ENCODE measurements at regions not wholly inside any gene's neighbourhood (a gene's known extent, or its start where the extent isn't known, plus 50 kb on each side); places are given as distances from the start of the nearest gene placed in this dataset.

DNA sequence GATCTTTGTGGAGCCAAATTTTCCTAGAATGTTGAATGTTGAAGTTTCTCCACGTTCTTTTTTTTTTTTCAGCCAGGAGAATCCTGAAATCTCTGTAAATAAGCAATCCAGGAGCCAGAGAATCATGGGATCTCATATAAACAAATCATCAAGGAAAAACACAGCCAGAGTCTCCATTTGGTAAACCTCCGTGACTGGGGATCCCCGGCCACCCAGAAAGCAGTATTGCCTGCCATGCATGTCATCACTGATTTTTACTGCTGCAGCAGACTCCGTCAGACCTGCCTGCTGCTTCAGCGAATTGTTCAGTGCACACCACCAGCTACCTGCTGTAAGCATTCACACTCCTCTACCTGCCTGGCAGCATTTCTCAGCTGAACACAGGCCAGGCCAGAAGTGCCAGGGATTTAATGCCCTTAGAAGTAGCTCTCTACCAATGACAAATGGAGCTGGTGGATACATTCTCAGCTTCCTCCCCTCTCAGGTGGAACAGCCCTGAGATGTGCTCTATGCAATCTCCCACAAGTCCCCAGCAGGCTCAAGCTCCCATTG is 158.6 kb downstream of the CYLD start:
- Histone ChIP-seq H3K9me3 (ENCODE audit: control insufficient read depth, insufficient read depth, low read length) (peaks cover 3% of the 10 kb centered on the region), H3K4me1 (ENCODE audit: control insufficient read depth, insufficient read depth, low read length) (no peaks in the 10 kb centered on the region), H3K36me3 (ENCODE audit: control insufficient read depth, insufficient read depth, low read length) (no peaks in the 10 kb centered on the region), H3K4me3 (ENCODE audit: low read depth, low read length) (no peak overlapping the region), H3K27me3 (ENCODE audit: control insufficient read depth, insufficient read depth, low read length) (no peaks in the 10 kb centered on the region), H3K27ac (ENCODE audit: low read depth, low read length) (no peak overlapping the region)
- 50% methylated on average over 5 of the region's 5 CpGs for WGBS (ENCODE audit: insufficient coverage)
- DNase-seq (ENCODE audit: low read depth in 4 of 6, low spot score in 6 of 6) = peak in 1 of 6 donors; percentile 37

DNA sequence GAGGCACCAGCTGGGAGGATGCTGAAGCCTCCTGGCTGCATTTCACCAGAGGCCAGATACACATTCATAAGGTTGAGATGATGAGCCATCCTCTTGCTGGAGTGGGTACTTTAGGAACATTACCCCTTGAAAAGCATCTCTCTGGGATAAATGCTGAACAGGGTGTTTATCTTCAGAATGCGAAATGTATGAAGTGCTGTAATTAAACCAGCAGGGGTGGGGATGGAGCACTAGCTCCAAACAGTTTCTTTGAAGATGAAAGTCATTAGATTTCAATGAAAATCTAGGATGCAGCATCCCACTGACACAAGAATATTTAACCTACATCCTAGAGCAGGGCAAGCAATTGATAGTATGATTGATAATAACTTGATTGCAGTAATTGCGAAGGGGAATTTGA is 158.1 kb downstream of the CYLD start:
- Histone ChIP-seq H3K27me3 (ENCODE audit: control insufficient read depth, insufficient read depth, low read length) (no peaks in the 10 kb centered on the region), H3K36me3 (ENCODE audit: control insufficient read depth, insufficient read depth, low read length) (no peaks in the 10 kb centered on the region), H3K4me1 (ENCODE audit: control insufficient read depth, insufficient read depth, low read length) (no peaks in the 10 kb centered on the region), H3K27ac (ENCODE audit: low read depth, low read length) (no peak overlapping the region), H3K9me3 (ENCODE audit: control insufficient read depth, insufficient read depth, low read length) (peaks cover 3% of the 10 kb centered on the region), H3K4me3 (ENCODE audit: low read depth, low read length) (no peak overlapping the region)
- peak in 1 of 6 donors; percentile 77 for DNase-seq (ENCODE audit: low read depth in 4 of 6, low spot score in 6 of 6)
- 40% methylated on average over 1 of the region's 2 CpGs for WGBS (ENCODE audit: insufficient coverage)

DNA sequence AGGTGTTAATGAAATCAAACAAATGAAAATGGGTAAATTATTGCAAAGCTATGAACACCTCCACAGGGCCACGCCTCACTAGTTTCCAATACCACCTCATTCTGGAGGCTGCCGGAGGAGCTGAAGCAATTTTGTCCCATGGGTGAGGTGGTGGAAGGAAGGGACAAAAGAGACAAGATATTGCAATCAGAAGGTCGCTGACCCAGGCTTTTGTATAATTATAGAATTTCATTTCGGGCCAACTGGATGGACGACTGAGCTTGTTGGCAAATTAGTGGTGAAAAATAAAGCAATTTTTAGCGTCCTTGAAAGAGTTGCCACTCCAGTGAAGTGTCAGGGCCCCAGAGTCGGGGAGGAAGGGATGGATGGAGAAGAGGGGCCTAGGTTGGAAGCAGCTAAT is 147.9 kb downstream of the CYLD start:
- Histone ChIP-seq H3K27me3 (ENCODE audit: control insufficient read depth, insufficient read depth, low read length) (no peaks in the 10 kb centered on the region), H3K27ac (ENCODE audit: low read depth, low read length) (no peak overlapping the region), H3K36me3 (ENCODE audit: control insufficient read depth, insufficient read depth, low read length) (no peaks in the 10 kb centered on the region), H3K4me3 (ENCODE audit: low read depth, low read length) (no peak overlapping the region), H3K9me3 (ENCODE audit: control insufficient read depth, insufficient read depth, low read length) (no peaks in the 10 kb centered on the region), H3K4me1 (ENCODE audit: control insufficient read depth, insufficient read depth, low read length) (no peaks in the 10 kb centered on the region)
- WGBS (ENCODE audit: insufficient coverage) = 83% methylated on average over 5 of the region's 7 CpGs
- DNase-seq (ENCODE audit: low read depth in 4 of 6, low spot score in 6 of 6) = no peak

DNA sequence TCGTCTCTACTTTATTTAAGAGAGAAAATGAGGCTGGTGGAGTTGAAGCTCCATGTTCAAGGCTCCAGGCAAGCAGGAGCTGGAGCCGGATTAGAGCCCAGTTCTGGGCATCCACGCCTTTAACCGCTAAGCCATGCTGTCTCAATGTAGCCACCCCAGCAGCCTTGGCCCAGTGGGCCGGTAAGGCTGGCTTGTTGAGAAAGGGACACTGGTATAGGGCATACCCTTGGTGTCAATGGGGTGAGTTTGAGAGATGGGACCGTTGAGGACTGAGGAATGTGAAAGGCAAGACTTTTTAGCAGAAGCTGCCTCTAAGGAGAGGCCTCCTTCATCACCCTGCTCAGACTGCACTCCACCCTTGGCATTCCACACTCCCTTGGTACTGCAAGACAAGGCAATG is 147.4 kb downstream of the CYLD start:
- Histone ChIP-seq H3K4me3 (ENCODE audit: low read depth, low read length) (no peak overlapping the region), H3K9me3 (ENCODE audit: control insufficient read depth, insufficient read depth, low read length) (no peaks in the 10 kb centered on the region), H3K27ac (ENCODE audit: low read depth, low read length) (no peak overlapping the region), H3K4me1 (ENCODE audit: control insufficient read depth, insufficient read depth, low read length) (no peaks in the 10 kb centered on the region), H3K27me3 (ENCODE audit: control insufficient read depth, insufficient read depth, low read length) (no peaks in the 10 kb centered on the region), H3K36me3 (ENCODE audit: control insufficient read depth, insufficient read depth, low read length) (no peaks in the 10 kb centered on the region)
- DNase-seq (ENCODE audit: low read depth in 4 of 6, low spot score in 6 of 6) = no peak
- 89% methylated on average over 5 of the region's 6 CpGs for WGBS (ENCODE audit: insufficient coverage)

DNA sequence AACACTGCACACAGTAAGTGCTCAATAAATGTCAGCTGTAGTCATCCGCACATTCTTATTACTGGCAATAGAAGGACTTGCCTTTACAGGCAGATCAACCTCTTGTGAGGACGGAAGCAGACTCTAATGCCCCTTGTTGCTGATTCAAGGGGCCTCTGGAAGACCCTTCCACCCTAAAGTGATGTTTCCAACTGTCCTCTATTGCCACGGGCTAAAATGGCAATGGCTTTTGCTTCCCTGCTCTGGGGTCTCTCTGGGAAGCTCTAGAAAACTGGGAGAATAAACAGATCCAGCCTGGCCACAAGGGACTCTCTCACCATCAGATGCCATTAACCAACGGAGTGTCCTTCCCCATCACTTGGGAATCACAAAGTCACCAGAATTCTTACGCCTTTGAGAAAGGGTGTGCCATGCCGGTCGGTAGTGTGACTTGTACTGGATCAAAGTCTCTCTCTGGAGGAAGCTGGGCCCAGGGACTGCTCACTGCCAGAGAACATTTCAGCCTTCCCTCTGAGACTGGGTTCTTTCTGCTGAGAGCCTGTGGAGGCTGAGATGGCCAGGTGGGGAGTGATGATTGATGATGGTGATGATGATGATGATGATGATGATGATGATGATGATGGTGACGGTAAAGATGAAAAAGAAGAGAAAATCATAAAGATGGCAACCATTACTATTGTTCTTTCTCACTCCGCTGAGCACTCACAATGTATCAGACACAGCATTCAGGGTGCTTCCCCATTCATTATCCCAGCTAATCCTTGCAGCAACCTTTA is 146.8 kb downstream of the CYLD start:
- Histone ChIP-seq H3K27me3 (ENCODE audit: control insufficient read depth, insufficient read depth, low read length) (no peaks in the 10 kb centered on the region), H3K4me3 (ENCODE audit: low read depth, low read length) (no peak overlapping the region), H3K27ac (ENCODE audit: low read depth, low read length) (no peak overlapping the region), H3K4me1 (ENCODE audit: control insufficient read depth, insufficient read depth, low read length) (no peaks in the 10 kb centered on the region), H3K9me3 (ENCODE audit: control insufficient read depth, insufficient read depth, low read length) (no peaks in the 10 kb centered on the region), H3K36me3 (ENCODE audit: control insufficient read depth, insufficient read depth, low read length) (no peaks in the 10 kb centered on the region)
- 97% methylated on average over 6 of the region's 9 CpGs for WGBS (ENCODE audit: insufficient coverage)
- DNase-seq (ENCODE audit: low read depth in 4 of 6, low spot score in 6 of 6) = no peak

DNA sequence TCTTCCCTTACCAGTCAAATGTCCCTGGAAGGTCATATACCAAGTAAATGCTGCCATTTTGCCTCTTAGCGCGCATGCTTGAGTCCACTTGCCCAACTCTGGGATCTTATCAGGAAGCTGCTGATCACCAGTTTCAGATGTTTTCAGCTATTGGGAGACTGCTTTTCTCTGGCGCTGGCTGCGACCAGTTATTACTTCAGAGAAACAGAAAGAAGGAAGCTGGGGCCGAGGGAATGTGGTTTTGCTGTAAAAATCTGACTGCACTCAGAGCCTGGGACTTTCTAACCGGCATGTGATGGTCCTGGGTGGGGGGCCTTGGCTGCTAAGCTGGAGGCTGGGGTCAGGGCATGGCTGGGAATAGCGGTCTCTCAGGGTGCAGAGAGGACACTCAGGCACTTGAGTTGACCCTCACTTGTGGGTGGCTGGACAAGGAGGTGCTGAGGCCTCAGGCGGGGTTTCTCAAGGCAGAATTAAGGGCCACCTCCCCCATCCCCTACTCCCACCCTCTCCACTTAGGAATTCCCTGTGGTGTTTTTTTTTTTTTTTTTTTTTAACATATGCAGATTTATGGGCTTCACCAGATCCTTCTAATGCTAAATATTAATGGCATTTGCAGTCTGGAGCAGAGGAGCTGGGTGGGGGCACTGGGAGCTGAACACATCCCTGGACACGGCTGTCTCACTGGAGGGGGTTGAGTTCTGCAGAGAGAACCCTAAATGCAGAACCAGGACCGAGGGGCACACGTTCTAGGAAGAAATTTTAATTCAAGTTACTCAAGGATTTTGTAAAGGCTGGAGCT is 145.8 kb downstream of the CYLD start:
- Histone ChIP-seq H3K4me3 (ENCODE audit: low read depth, low read length) (no peak overlapping the region), H3K36me3 (ENCODE audit: control insufficient read depth, insufficient read depth, low read length) (no peaks in the 10 kb centered on the region), H3K27me3 (ENCODE audit: control insufficient read depth, insufficient read depth, low read length) (no peaks in the 10 kb centered on the region), H3K27ac (ENCODE audit: low read depth, low read length) (no peak overlapping the region), H3K4me1 (ENCODE audit: control insufficient read depth, insufficient read depth, low read length) (no peaks in the 10 kb centered on the region), H3K9me3 (ENCODE audit: control insufficient read depth, insufficient read depth, low read length) (no peaks in the 10 kb centered on the region)
- no peak for DNase-seq (ENCODE audit: low read depth in 4 of 6, low spot score in 6 of 6)
- WGBS (ENCODE audit: insufficient coverage) = 82% methylated on average over 10 of the region's 11 CpGs

DNA sequence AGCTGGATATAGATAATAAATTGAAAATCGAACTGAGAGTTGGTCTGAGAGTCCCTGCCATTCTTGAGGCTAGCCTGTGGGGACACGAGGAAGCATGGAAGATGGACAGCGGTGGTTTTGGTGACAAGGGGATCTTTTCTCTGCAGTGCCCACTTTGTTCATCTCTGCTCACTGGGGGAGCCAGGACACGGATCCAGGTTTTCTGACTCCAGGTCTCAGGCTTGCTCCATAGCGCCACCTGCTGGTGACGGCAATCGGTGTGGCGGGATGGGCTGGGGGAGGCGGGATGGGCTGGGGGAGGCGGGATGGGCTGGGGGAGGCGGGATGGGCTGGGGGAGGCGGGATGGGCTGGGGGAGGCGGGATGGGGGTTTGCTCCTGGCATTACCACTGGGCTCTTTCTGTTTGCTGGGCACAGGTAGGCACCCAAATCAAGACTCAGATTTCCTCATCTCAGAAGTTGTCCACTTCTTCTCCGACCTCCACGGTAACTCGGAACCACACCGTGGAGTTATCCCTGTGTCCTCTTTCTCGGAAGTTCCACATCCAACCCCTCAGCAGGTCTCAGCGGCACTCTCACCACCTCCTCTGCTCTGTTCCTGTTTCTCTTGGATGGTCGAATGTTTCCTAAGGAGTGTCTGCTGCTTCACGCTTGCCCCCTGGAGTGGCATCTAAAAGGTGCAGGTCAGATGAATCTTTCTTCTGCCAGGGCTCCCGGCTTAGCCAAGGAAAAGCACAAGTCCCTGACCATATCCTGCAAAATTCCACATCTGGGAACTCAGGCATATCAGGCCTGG is 142.4 kb downstream of the CYLD start:
- H3K4me1 ChIP-seq (ENCODE audit: control insufficient read depth, insufficient read depth, low read length) = peaks cover 9% of the 10 kb centered on the region
- H3K27ac ChIP-seq (ENCODE audit: low read depth, low read length) = no peak overlapping the region
- H3K9me3 ChIP-seq (ENCODE audit: control insufficient read depth, insufficient read depth, low read length) = no peaks in the 10 kb centered on the region
- 72% methylated on average over 11 of the region's 22 CpGs for WGBS (ENCODE audit: insufficient coverage)
- no peaks in the 10 kb centered on the region for H3K36me3 ChIP-seq (ENCODE audit: control insufficient read depth, insufficient read depth, low read length)
- H3K27me3 ChIP-seq (ENCODE audit: control insufficient read depth, insufficient read depth, low read length) = no peaks in the 10 kb centered on the region
- DNase-seq (ENCODE audit: low read depth in 4 of 6, low spot score in 6 of 6) = no peak
- no peak overlapping the region for H3K4me3 ChIP-seq (ENCODE audit: low read depth, low read length)

DNA sequence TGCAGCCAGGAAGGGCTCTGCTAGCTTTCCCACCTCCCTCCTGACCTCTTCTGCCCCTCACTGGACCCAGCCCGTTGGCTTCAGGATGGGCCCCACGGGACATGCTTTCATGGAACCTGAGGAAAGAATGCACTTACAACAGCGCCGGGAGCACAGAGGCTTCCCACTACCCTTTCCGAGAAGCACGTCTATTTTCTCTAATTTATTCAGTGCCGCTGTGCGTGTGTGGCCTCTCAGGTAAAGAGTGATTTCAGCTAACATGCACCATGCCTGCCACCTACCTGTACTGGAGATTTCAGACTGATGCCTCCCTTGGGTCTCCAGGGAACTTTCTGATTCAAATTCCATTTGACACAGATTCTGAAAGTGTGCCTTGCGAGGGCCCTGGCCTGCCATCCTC is 140.1 kb downstream of the CYLD start:
- WGBS (ENCODE audit: insufficient coverage) = 75% methylated on average over 9 of the region's 9 CpGs
- H3K9me3 ChIP-seq (ENCODE audit: control insufficient read depth, insufficient read depth, low read length) = no peaks in the 10 kb centered on the region
- no peaks in the 10 kb centered on the region for H3K27me3 ChIP-seq (ENCODE audit: control insufficient read depth, insufficient read depth, low read length)
- no peak overlapping the region for H3K27ac ChIP-seq (ENCODE audit: low read depth, low read length)
- H3K4me3 ChIP-seq (ENCODE audit: low read depth, low read length) = no peak overlapping the region
- DNase-seq (ENCODE audit: low read depth in 4 of 6, low spot score in 6 of 6) = peak in 1 of 6 donors; percentile 16
- no peaks in the 10 kb centered on the region for H3K36me3 ChIP-seq (ENCODE audit: control insufficient read depth, insufficient read depth, low read length)
- peaks cover 9% of the 10 kb centered on the region for H3K4me1 ChIP-seq (ENCODE audit: control insufficient read depth, insufficient read depth, low read length)

DNA sequence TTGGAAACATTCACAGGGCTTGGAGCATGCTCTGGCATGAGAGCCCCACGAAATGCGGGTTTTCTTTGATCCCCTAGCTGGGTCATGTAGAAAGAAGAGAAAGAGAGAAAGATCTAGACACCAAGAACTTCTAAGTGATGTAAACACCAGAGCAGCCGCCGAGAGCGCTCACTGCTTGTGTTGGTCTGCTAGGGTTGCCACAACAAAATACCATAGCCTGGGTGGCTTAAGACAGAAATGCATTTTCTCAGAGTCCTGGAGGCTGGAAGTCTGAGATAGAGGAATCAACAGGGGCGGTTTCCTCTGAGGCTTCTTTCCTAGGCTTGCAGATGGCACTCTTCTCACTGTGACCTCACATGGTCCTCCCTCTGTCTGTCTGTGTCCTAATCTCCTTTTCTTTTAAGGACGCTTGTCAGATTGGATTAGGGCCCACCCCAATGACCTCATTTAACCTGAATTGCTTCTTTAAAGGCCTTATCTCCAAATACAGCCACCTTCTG is 139.5 kb downstream of the CYLD start:
- Histone ChIP-seq H3K9me3 (ENCODE audit: control insufficient read depth, insufficient read depth, low read length) (no peaks in the 10 kb centered on the region), H3K4me3 (ENCODE audit: low read depth, low read length) (no peak overlapping the region), H3K36me3 (ENCODE audit: control insufficient read depth, insufficient read depth, low read length) (no peaks in the 10 kb centered on the region), H3K27ac (ENCODE audit: low read depth, low read length) (no peak overlapping the region), H3K27me3 (ENCODE audit: control insufficient read depth, insufficient read depth, low read length) (no peaks in the 10 kb centered on the region), H3K4me1 (ENCODE audit: control insufficient read depth, insufficient read depth, low read length) (peaks cover 9% of the 10 kb centered on the region)
- 85% methylated on average over 5 of the region's 7 CpGs for WGBS (ENCODE audit: insufficient coverage)
- no peak for DNase-seq (ENCODE audit: low read depth in 4 of 6, low spot score in 6 of 6)
